Activated CD8-positive, alpha-beta T cell treated with anti-CD3 and anti-CD28 coated beads for 36 hours (primary cell): ENCODE measurements at regions not wholly inside any gene's neighbourhood (a gene's known extent, or its start where the extent isn't known, plus 50 kb on each side); places are given as distances from the start of the nearest gene placed in this dataset.
"Not testable (repeated sequence)": the region's sequence is repeated elsewhere in the genome, so short reads cannot be mapped to it uniquely, and the experiment has no call there.

Source experiments
- ATAC-seq: fragments of 200-7000 bp; cut with Tn5 transposase; one replicate; pipeline ENCODE4 v1.10.0; 2021; ENCODE audit warnings: mild to moderate bottlenecking, moderate library complexity
- CTCF ChIA-PET: fragments of 350-600 bp; sonication (Branson Sonifier 250); formaldehyde crosslinking; loops from one replicate; lab custom pipeline; 2021; ENCODE audit warnings: antibody characterized with exemption; lab: Charles Lee
- POLR2A ChIA-PET: fragments of 350-600 bp; sonication (Branson Sonifier 250); formaldehyde crosslinking; loops from one replicate; lab custom pipeline; 2021; ENCODE audit warnings: antibody characterized with exemption; lab: Charles Lee
- DNase-seq: peaks from one replicate; pipeline ENCODE4 v3.0.0-alpha.2; 2020
- H3K27ac Mint-ChIP-seq: one replicate; pipeline ENCODE4 v1.8.0; 2021; ENCODE audit warnings: mild to moderate bottlenecking, mixed read lengths
- H3K27me3 Mint-ChIP-seq: one replicate; pipeline ENCODE4 v1.8.0; 2021; ENCODE audit warnings: mixed read lengths
- H3K36me3 Mint-ChIP-seq: one replicate; pipeline ENCODE4 v1.8.0; 2021; ENCODE audit warnings: low read depth, mixed read lengths
- H3K4me1 Mint-ChIP-seq: one replicate; pipeline ENCODE4 v1.8.0; 2021; ENCODE audit warnings: low read depth, mixed read lengths
- H3K4me3 Mint-ChIP-seq: one replicate; pipeline ENCODE4 v1.8.0; 2021; ENCODE audit warnings: mild to moderate bottlenecking, moderate library complexity, mixed read lengths
- H3K9me3 Mint-ChIP-seq: one replicate; pipeline ENCODE4 v1.8.0; 2021; ENCODE audit warnings: mixed read lengths
- intact Hi-C: fragments of 100-400 bp; cut with micrococcal nuclease; formaldehyde crosslinking; loops from one replicate; pipeline ENCODE4 v1.10.0; 2022
- TF ChIP-seq, protein P1 (sequence below): fragments of 200-600 bp; IDR thresholded peaks from one replicate; pipeline ENCODE4 v1.8.0; 2022; ENCODE audit warnings: antibody characterized with exemption, mild to moderate bottlenecking

DNA sequence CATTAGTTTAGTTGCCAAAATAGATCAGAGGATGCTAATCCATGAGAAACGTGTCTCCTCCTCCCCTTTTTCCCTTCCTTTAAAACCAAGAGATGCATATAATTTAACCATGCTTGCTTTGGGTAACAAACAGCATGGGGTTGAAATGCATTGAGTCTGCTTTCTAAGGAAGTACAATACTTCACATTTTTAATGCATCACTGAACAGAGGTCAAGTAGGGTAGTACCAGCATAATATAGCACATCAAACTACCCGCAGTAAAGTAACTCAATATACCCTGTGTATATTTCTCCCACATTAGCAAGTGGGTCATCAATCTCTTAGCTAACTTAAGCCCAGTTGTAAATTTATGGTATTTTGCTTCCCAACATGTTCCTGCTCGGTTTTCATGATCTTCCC is 239.3 kb upstream of the SEMA3C start:
- ChIA-PET CTCF (no interaction called here), POLR2A (no interaction called here)
- H3K27me3 Mint-ChIP-seq: no peaks in the 10 kb centered on the region
- H3K27ac Mint-ChIP-seq: no peak overlapping the region
- H3K4me1 Mint-ChIP-seq: no peaks in the 10 kb centered on the region
- intact Hi-C loops: no loop called here
- no peaks in the 10 kb centered on the region for H3K9me3 Mint-ChIP-seq
- TF ChIP-seq, protein P1, sequence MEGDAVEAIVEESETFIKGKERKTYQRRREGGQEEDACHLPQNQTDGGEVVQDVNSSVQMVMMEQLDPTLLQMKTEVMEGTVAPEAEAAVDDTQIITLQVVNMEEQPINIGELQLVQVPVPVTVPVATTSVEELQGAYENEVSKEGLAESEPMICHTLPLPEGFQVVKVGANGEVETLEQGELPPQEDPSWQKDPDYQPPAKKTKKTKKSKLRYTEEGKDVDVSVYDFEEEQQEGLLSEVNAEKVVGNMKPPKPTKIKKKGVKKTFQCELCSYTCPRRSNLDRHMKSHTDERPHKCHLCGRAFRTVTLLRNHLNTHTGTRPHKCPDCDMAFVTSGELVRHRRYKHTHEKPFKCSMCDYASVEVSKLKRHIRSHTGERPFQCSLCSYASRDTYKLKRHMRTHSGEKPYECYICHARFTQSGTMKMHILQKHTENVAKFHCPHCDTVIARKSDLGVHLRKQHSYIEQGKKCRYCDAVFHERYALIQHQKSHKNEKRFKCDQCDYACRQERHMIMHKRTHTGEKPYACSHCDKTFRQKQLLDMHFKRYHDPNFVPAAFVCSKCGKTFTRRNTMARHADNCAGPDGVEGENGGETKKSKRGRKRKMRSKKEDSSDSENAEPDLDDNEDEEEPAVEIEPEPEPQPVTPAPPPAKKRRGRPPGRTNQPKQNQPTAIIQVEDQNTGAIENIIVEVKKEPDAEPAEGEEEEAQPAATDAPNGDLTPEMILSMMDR: no peak
- no peak overlapping the region for H3K4me3 Mint-ChIP-seq
- H3K36me3 Mint-ChIP-seq: no peaks in the 10 kb centered on the region
- DNase-seq (no peak), ATAC-seq (no peak)

- no peak for ATAC-seq
- ChIA-PET POLR2A (no interaction called here), CTCF (no interaction called here)
- H3K9me3 Mint-ChIP-seq: no peaks in the 10 kb centered on the region
- H3K4me1 Mint-ChIP-seq: no peaks in the 10 kb centered on the region
- intact Hi-C loops: no loop called here
- no peaks in the 10 kb centered on the region for H3K27me3 Mint-ChIP-seq
- no peak overlapping the region for H3K27ac Mint-ChIP-seq
- DNase-seq: no peak
- no peaks in the 10 kb centered on the region for H3K36me3 Mint-ChIP-seq
- H3K4me3 Mint-ChIP-seq: no peak overlapping the region
- TF ChIP-seq, protein P1: no peak
Measured at GRCh38 chr7:81155654-81156373, 237.0 kb upstream of the SEMA3C start.

DNA sequence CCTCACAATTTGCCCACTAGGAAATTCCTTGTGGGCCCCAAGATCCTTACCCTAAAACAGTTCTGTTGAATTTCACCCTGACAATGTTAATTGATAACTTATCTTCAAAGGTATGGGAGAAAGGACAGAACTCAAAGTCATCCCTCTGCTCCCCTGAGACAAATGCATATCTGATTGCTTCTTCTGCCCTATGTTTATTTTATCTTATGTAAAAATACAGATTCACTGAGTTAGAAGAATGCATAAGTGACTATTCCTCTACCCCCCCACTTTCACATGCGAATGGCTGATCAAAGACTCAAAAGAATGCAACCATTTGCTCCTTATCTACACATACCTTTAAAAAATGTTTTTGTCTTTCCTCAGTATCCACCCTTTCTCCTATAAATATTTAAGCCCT is 235.7 kb upstream of the SEMA3C start:
- no peak overlapping the region for H3K27ac Mint-ChIP-seq
- no peak for DNase-seq
- intact Hi-C loops: no loop called here
- TF ChIP-seq, protein P1: no peak
- CTCF ChIA-PET: no interaction called here
- H3K9me3 Mint-ChIP-seq: no peaks in the 10 kb centered on the region
- H3K4me3 Mint-ChIP-seq: no peak overlapping the region
- ATAC-seq: no peak
- no peaks in the 10 kb centered on the region for H3K27me3 Mint-ChIP-seq
- POLR2A ChIA-PET: no interaction called here
- H3K4me1 Mint-ChIP-seq: no peaks in the 10 kb centered on the region
- H3K36me3 Mint-ChIP-seq: no peaks in the 10 kb centered on the region

DNA sequence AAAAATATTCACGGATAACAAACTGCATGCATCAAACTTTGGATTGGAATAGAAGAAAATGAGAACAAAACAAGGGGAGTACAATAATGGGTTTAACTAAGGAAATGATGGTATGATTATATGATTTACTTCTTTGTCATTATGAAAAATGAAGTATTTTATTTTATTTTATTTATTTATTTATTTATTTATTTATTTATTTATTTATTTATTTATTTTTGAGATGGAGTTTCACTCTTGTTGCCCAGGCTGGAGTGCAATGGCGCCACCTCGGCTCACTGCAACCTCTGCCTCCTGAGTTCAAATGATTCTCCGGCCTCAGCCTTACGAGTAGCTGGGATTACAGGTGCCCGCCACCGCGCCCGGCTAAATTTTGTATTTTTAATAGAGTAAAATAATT is 234.1 kb upstream of the SEMA3C start:
- H3K4me3 Mint-ChIP-seq, intact Hi-C loops, ATAC-seq, H3K4me1 Mint-ChIP-seq, H3K36me3 Mint-ChIP-seq, H3K27ac Mint-ChIP-seq, DNase-seq, POLR2A ChIA-PET, CTCF ChIA-PET, H3K27me3 Mint-ChIP-seq, H3K9me3 Mint-ChIP-seq: not testable (repeated sequence)

- H3K36me3 Mint-ChIP-seq: no peaks in the 10 kb centered on the region
- POLR2A ChIA-PET: no interaction called here
- no peak overlapping the region for H3K27ac Mint-ChIP-seq
- no peaks in the 10 kb centered on the region for H3K4me1 Mint-ChIP-seq
- DNase-seq: no peak
- TF ChIP-seq, protein P1: no peak
- CTCF ChIA-PET: no interaction called here
- intact Hi-C loops: no loop called here
- ATAC-seq: no peak
- no peaks in the 10 kb centered on the region for H3K27me3 Mint-ChIP-seq
- H3K4me3 Mint-ChIP-seq: no peak overlapping the region
- peaks cover 3% of the 10 kb centered on the region for H3K9me3 Mint-ChIP-seq
Measured at GRCh38 chr7:81150951-81151361, 232.1 kb upstream of the SEMA3C start.
